Endothelial cell of umbilical vein (primary cell): ENCODE measurements at regions not wholly inside any gene's neighbourhood (a gene's known extent, or its start where the extent isn't known, plus 50 kb on each side); places are given as distances from the start of the nearest gene placed in this dataset.

Experiments
- EZH2 ChIP-seq: IDR thresholded peaks from 2 replicates; pipeline ENCODE4 v1.6.1; 2012; ENCODE audit warnings: borderline replicate concordance, low read depth, mild to moderate bottlenecking, moderate library complexity, low read length, inconsistent platforms; ENCODE audit not compliant: severe bottlenecking
- FOS ChIP-seq: IDR thresholded peaks from 2 replicates; pipeline ENCODE4 v1.6.1; 2011; ENCODE audit warnings: mild to moderate bottlenecking, low read length, moderate library complexity, borderline replicate concordance; ENCODE audit not compliant: insufficient read depth
- MYC ChIP-seq: IDR thresholded peaks from one replicate; pipeline ENCODE4 v1.6.1; 2011; ENCODE audit warnings: mild to moderate bottlenecking, low read depth, low read length
- POLR2A ChIP-seq: IDR thresholded peaks from 2 replicates; pipeline ENCODE4 v1.6.1; 2012; ENCODE audit warnings: low read depth, mild to moderate bottlenecking, control low read depth, low read length
- POLR2AphosphoS5 ChIP-seq: IDR thresholded peaks from 2 replicates; pipeline ENCODE4 v1.6.1; 2012; ENCODE audit warnings: low read depth, mild to moderate bottlenecking, control low read depth, low read length, moderate library complexity; ENCODE audit not compliant: insufficient read depth
- TF ChIP-seq, protein P1 (sequence below), 2 donors: IDR thresholded peaks; 1 replicate in 1 of 2; 2 replicates in 1 of 2; pipeline ENCODE4 v1.5.1; 2011; ENCODE audit warnings: low read length in 2 of 2, mild to moderate bottlenecking in 2 of 2, moderate library complexity in 2 of 2, control low read depth in 1 of 2, inconsistent platforms in 1 of 2, low read depth in 1 of 2; ENCODE audit not compliant: insufficient read depth in 1 of 2; ENCODE audit errors: extremely low read depth in 1 of 2
- TF ChIP-seq, protein P2 (sequence below): IDR thresholded peaks from 2 replicates; pipeline ENCODE4 v1.6.1; 2011; ENCODE audit not compliant: insufficient read depth, insufficient read length

- TF ChIP-seq POLR2A (no peak), EZH2 (no peak), POLR2AphosphoS5 (no peak), FOS (no peak), MYC (no peak)
- TF ChIP-seq, protein P1, sequence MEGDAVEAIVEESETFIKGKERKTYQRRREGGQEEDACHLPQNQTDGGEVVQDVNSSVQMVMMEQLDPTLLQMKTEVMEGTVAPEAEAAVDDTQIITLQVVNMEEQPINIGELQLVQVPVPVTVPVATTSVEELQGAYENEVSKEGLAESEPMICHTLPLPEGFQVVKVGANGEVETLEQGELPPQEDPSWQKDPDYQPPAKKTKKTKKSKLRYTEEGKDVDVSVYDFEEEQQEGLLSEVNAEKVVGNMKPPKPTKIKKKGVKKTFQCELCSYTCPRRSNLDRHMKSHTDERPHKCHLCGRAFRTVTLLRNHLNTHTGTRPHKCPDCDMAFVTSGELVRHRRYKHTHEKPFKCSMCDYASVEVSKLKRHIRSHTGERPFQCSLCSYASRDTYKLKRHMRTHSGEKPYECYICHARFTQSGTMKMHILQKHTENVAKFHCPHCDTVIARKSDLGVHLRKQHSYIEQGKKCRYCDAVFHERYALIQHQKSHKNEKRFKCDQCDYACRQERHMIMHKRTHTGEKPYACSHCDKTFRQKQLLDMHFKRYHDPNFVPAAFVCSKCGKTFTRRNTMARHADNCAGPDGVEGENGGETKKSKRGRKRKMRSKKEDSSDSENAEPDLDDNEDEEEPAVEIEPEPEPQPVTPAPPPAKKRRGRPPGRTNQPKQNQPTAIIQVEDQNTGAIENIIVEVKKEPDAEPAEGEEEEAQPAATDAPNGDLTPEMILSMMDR (IDR thresholded peaks at IDR 0.05; ENCODE audit: extremely low read depth in 1 of 2, insufficient read depth in 1 of 2, low read depth in 1 of 2, low read length in 2 of 2), result no peak
- TF ChIP-seq, protein P2, sequence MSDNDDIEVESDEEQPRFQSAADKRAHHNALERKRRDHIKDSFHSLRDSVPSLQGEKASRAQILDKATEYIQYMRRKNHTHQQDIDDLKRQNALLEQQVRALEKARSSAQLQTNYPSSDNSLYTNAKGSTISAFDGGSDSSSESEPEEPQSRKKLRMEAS, result no peak
Observed at GRCh38 chr12:124676714-124677462, 109.5 kb upstream of the NCOR2 start.
